Activated T-helper 1 cell treated with anti-CD3 and anti-CD28 coated beads, Interleukin-12 subunit alpha, Interleukin-12 subunit beta, Interleukin-2, Interleukin-4 antibody, amounts not matched to agents 30 ng/mL and 10 ng/mL and 1 ng/mL, durations not matched to agents 14 hours and 24 hours and 36 hours (primary cell): ENCODE measurements at regions not wholly inside any gene's neighbourhood (a gene's known extent, or its start where the extent isn't known, plus 50 kb on each side); places are given as distances from the start of the nearest gene placed in this dataset.
"Not testable (repeated sequence)": the region's sequence is repeated elsewhere in the genome, so short reads cannot be mapped to it uniquely, and the experiment has no call there.

Experiments
- DNase-seq: peaks from one replicate; pipeline ENCODE4 v3.0.0; 2021; ENCODE audit warnings: low spot score
- H3K27ac Mint-ChIP-seq: one replicate; pipeline ENCODE4 v1.8.0; 2021; ENCODE audit warnings: mild to moderate bottlenecking, mixed read lengths
- H3K27me3 Mint-ChIP-seq: one replicate; pipeline ENCODE4 v1.8.0; 2022; ENCODE audit warnings: mild to moderate bottlenecking, moderate library complexity, mixed read lengths; ENCODE audit not compliant: insufficient read depth
- H3K36me3 Mint-ChIP-seq: one replicate; pipeline ENCODE4 v1.8.0; 2021; ENCODE audit warnings: low read depth, mixed read lengths
- H3K4me1 Mint-ChIP-seq: one replicate; pipeline ENCODE4 v1.8.0; 2021; ENCODE audit warnings: low read depth, mixed read lengths
- H3K4me3 Mint-ChIP-seq: one replicate; pipeline ENCODE4 v1.8.0; 2021; ENCODE audit warnings: mild to moderate bottlenecking, moderate library complexity, mixed read lengths
- H3K9me3 Mint-ChIP-seq: one replicate; pipeline ENCODE4 v1.8.0; 2021; ENCODE audit warnings: mixed read lengths
- intact Hi-C: fragments of 100-400 bp; cut with micrococcal nuclease; formaldehyde crosslinking; loops from one replicate; pipeline ENCODE4 v1.15.1; 2024

- no peaks in the 10 kb centered on the region for H3K4me1 Mint-ChIP-seq
- no peaks in the 10 kb centered on the region for H3K36me3 Mint-ChIP-seq
- no peak for DNase-seq
- no peak overlapping the region for H3K4me3 Mint-ChIP-seq
- H3K27me3 Mint-ChIP-seq = peaks cover 37% of the 10 kb centered on the region
- H3K9me3 Mint-ChIP-seq = no peaks in the 10 kb centered on the region
- no peak overlapping the region for H3K27ac Mint-ChIP-seq
- intact Hi-C loops = no loop called here
These were observed 88.6 kb downstream of the HIF1AN start for GRCh38 chr10:100624298-100624697.

- H3K36me3 Mint-ChIP-seq = no peaks in the 10 kb centered on the region
- H3K4me1 Mint-ChIP-seq = no peaks in the 10 kb centered on the region
- no peak for DNase-seq
- H3K4me3 Mint-ChIP-seq = no peak overlapping the region
- H3K27me3 Mint-ChIP-seq = peaks cover 33% of the 10 kb centered on the region
- H3K9me3 Mint-ChIP-seq = no peaks in the 10 kb centered on the region
- H3K27ac Mint-ChIP-seq = no peak overlapping the region
- intact Hi-C loops = no loop called here
These were observed 90.1 kb downstream of the HIF1AN start for GRCh38 chr10:100625816-100626215.

GRCh38 chr10:100628061-100628460, 92.3 kb downstream of the HIF1AN start:
- no peak overlapping the region for H3K4me3 Mint-ChIP-seq
- peaks cover 25% of the 10 kb centered on the region for H3K27me3 Mint-ChIP-seq
- H3K4me1 Mint-ChIP-seq = no peaks in the 10 kb centered on the region
- H3K36me3 Mint-ChIP-seq = no peaks in the 10 kb centered on the region
- no peak overlapping the region for H3K27ac Mint-ChIP-seq
- H3K9me3 Mint-ChIP-seq = no peaks in the 10 kb centered on the region
- intact Hi-C loops = no loop called here
- DNase-seq = no peak

GRCh38 chr10:100631192-100631591, 95.4 kb downstream of the HIF1AN start:
- peaks cover 17% of the 10 kb centered on the region for H3K27me3 Mint-ChIP-seq
- intact Hi-C loops = no loop called here
- H3K4me3 Mint-ChIP-seq = no peak overlapping the region
- H3K36me3 Mint-ChIP-seq = no peaks in the 10 kb centered on the region
- no peaks in the 10 kb centered on the region for H3K9me3 Mint-ChIP-seq
- no peaks in the 10 kb centered on the region for H3K4me1 Mint-ChIP-seq
- no peak for DNase-seq
- no peak overlapping the region for H3K27ac Mint-ChIP-seq

GRCh38 chr10:100632027-100632426, 96.3 kb downstream of the HIF1AN start:
- H3K9me3 Mint-ChIP-seq = no peaks in the 10 kb centered on the region

GRCh38 chr10:100634034-100634433, 98.3 kb downstream of the HIF1AN start:
- no peaks in the 10 kb centered on the region for H3K9me3 Mint-ChIP-seq
- H3K4me3 Mint-ChIP-seq = no peak overlapping the region
- DNase-seq = no peak
- intact Hi-C loops = no loop called here
- H3K27me3 Mint-ChIP-seq = peaks cover 18% of the 10 kb centered on the region
- H3K27ac Mint-ChIP-seq = no peak overlapping the region
- H3K4me1 Mint-ChIP-seq = no peaks in the 10 kb centered on the region
- H3K36me3 Mint-ChIP-seq = no peaks in the 10 kb centered on the region

More at GRCh38 chr10:100632027-100632426, 96.3 kb downstream of the HIF1AN start:
- H3K36me3 Mint-ChIP-seq = no peaks in the 10 kb centered on the region
- no peak for DNase-seq
- intact Hi-C loops = no loop called here
- no peak overlapping the region for H3K27ac Mint-ChIP-seq
- H3K4me3 Mint-ChIP-seq = no peak overlapping the region
- peaks cover 13% of the 10 kb centered on the region for H3K27me3 Mint-ChIP-seq
- no peaks in the 10 kb centered on the region for H3K4me1 Mint-ChIP-seq

- peaks cover 25% of the 10 kb centered on the region for H3K27me3 Mint-ChIP-seq
- no peaks in the 10 kb centered on the region for H3K36me3 Mint-ChIP-seq
- no peak for DNase-seq
- no peaks in the 10 kb centered on the region for H3K4me1 Mint-ChIP-seq
- H3K4me3 Mint-ChIP-seq = no peak overlapping the region
- intact Hi-C loops = no loop called here
- no peaks in the 10 kb centered on the region for H3K9me3 Mint-ChIP-seq
- H3K27ac Mint-ChIP-seq = no peak overlapping the region
These were observed 101.3 kb downstream of the HIF1AN start for GRCh38 chr10:100636848-100637553.

GRCh38 chr10:100637785-100638184, 102.0 kb downstream of the HIF1AN start:
- Mint-ChIP-seq H3K4me1 (no peaks in the 10 kb centered on the region), H3K9me3 (no peaks in the 10 kb centered on the region), H3K36me3 (no peaks in the 10 kb centered on the region), H3K27me3 (peaks cover 27% of the 10 kb centered on the region), H3K4me3 (no peak overlapping the region), H3K27ac (no peak overlapping the region)
- no peak for DNase-seq
- intact Hi-C loops = no loop called here

GRCh38 chr10:100638969-100639368, 103.2 kb downstream of the HIF1AN start:
- H3K9me3 Mint-ChIP-seq, H3K36me3 Mint-ChIP-seq, intact Hi-C loops, DNase-seq, H3K4me1 Mint-ChIP-seq, H3K27ac Mint-ChIP-seq, H3K4me3 Mint-ChIP-seq: not testable (repeated sequence)
- H3K27me3 Mint-ChIP-seq = peaks cover 30% of the 10 kb centered on the region

- Mint-ChIP-seq H3K9me3 (no peaks in the 10 kb centered on the region), H3K4me3 (no peak overlapping the region), H3K27me3 (peaks cover 40% of the 10 kb centered on the region), H3K4me1 (no peaks in the 10 kb centered on the region), H3K36me3 (no peaks in the 10 kb centered on the region), H3K27ac (no peak overlapping the region)
- DNase-seq = no peak
- intact Hi-C loops = no loop called here
These were observed 102.9 kb upstream of the PAX2 start for GRCh38 chr10:100642295-100642994.

GRCh38 chr10:100645091-100645490, 100.3 kb upstream of the PAX2 start:
- Mint-ChIP-seq H3K4me1 (no peaks in the 10 kb centered on the region), H3K27me3 (peaks cover 49% of the 10 kb centered on the region), H3K4me3 (no peak overlapping the region), H3K9me3 (no peaks in the 10 kb centered on the region), H3K27ac (no peak overlapping the region), H3K36me3 (no peaks in the 10 kb centered on the region)
- intact Hi-C loops = no loop called here
- no peak for DNase-seq

- H3K4me3 Mint-ChIP-seq = no peak overlapping the region
- intact Hi-C loops = no loop called here
- no peak overlapping the region for H3K27ac Mint-ChIP-seq
- peaks cover 50% of the 10 kb centered on the region for H3K27me3 Mint-ChIP-seq
- H3K9me3 Mint-ChIP-seq = no peaks in the 10 kb centered on the region
- no peaks in the 10 kb centered on the region for H3K36me3 Mint-ChIP-seq
- DNase-seq = no peak
- H3K4me1 Mint-ChIP-seq = no peaks in the 10 kb centered on the region
These were observed 99.6 kb upstream of the PAX2 start for GRCh38 chr10:100645613-100646392.

- DNase-seq = no peak
- H3K27me3 Mint-ChIP-seq = peaks cover 43% of the 10 kb centered on the region
These were observed 97.5 kb upstream of the PAX2 start for GRCh38 chr10:100647928-100648327.

More at GRCh38 chr10:100647928-100648327, 97.5 kb upstream of the PAX2 start:
- no peak overlapping the region for H3K27ac Mint-ChIP-seq
- H3K4me1 Mint-ChIP-seq = no peaks in the 10 kb centered on the region
- no peaks in the 10 kb centered on the region for H3K36me3 Mint-ChIP-seq
- H3K9me3 Mint-ChIP-seq = no peaks in the 10 kb centered on the region
- intact Hi-C loops = no loop called here
- no peak overlapping the region for H3K4me3 Mint-ChIP-seq
